Activated T-helper 9 cell treated with anti-CD3 and anti-CD28 coated beads, Interleukin-2, amount 50 U/mL, for 16 hours (primary cell): ENCODE measurements at regions not wholly inside any gene's neighbourhood (a gene's known extent, or its start where the extent isn't known, plus 50 kb on each side); places are given as distances from the start of the nearest gene placed in this dataset.

Source experiments
- DNase-seq: peaks from one replicate; pipeline ENCODE4 v3.0.0-alpha.2; 2020; ENCODE audit warnings: low read depth

DNA sequence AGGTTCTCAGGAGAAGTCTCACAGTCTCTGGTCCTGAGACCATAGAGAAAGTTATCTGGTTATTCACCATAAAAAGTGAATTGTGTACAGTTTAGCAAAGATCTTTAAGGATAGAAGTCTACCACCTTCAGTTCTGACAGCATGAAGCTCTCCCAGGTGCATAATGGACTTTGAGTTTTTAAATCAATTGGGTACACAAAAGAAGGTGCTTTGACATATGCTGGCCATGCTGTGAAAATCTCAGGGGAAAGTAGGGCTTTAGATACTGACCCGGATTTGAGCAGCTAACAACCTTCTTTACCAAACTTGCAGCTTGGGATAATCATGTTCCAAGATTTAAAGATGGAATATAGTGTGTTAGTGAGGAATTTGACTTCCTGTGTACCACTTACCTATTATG, 264.2 kb downstream of the ZSWIM6 start:
- DNase-seq: no peak

GRCh38 chr5:61597684-61598083, 265.6 kb downstream of the ZSWIM6 start:
- DNase-seq: no peak

GRCh38 chr5:61598126-61598525, 266.1 kb downstream of the ZSWIM6 start:
- DNase-seq: no peak

GRCh38 chr5:61599370-61600122, 267.5 kb downstream of the ZSWIM6 start:
- no peak for DNase-seq

- DNase-seq: no peak
These were observed 268.0 kb downstream of the ZSWIM6 start for GRCh38 chr5:61600123-61600444.

- no peak for DNase-seq
These were observed 269.0 kb downstream of the ZSWIM6 start for GRCh38 chr5:61600945-61601511.

DNA sequence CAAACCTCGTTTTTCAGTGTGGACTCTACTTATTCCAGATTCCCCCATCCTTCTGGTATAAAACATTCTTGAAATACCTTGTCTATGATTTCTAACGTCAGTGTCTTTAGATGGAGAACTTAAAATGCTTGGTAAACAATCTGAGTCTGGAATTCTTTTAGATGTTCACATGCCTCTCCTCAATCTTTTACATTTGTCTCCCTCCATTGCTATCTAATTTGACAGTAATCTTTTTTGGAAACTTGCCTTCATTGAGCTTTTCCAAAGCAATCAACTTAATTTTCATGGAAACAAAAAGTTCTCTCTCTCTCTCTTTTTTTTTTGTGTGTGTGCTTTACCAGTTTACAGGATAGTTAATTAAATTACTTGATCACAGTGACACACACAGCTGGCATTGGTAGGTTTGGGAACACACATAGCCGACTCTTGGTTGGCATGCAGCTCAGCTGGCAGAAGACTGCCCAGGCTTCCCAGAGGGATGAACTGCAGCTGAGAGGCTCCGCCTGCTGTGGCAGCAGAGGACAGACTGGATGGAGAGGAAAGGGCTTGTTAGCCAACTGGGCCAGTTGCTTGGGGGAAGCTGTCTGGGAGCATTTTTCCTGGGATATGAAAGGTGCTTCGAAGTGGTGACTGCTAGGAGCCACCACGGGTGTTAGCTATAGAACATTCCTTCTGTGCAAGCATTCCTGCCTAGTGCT, 271.3 kb downstream of the ZSWIM6 start:
- no peak for DNase-seq

- DNase-seq: no peak
These were observed 272.3 kb downstream of the ZSWIM6 start for GRCh38 chr5:61604076-61605025.

DNA sequence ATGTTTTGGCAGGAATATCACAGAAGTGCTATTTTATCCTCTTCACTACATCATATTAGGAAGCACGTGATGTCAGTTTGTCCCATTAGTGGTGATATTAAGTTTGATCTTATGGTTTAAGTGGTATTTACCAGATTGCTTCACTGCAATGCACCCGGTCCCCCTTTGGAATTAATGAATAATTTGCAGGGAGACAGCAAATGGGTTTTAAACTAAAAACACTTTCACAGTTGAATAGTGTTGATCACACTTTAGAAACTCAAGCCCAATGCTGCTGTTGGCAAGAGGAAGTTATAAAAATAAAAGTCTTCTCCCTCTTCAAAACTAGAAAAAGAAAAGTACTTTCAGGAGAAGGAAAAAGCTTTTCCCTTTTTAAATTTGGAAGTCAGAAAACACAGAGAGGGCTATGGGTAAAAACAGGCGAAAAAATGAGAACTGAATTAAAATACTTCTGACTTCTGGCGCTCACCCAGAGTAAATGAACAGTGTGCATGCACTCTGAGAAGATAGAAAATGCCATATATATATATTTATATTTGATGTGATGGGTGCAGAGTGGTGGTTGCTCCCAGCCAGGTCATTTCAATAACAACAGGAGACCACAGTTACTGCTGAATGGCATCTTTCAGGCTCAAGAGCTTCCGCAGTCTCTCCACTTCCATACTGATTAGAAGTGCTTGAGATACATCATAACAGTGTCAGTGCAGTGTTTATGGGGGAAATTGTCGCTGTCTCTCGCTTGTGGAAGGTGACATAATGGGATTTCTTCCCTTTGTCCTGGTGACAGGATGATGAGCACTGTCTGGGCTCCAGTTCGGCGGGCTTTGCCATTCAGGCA, 278.0 kb downstream of the ZSWIM6 start:
- no peak for DNase-seq

- no peak for DNase-seq
These were observed 278.6 kb downstream of the ZSWIM6 start for GRCh38 chr5:61610678-61611024.

DNA sequence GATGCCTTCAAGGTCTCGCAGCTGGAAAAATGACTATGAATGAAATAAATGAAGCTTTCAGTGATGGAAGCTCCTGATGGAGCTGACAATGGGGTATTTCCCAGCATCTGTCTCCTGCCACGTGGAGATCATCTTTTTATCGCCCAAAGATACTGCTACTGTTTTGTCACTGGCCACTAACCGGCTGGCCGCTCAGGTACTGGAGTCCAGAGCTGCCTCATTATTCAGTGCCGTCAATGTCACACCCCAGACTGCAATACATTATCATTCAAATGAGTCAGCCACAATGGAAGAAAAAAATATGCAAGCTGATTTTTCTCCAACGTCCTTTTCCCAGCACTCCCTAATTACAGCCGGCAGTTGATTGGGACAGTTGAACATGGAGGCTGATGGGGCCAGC, 280.4 kb downstream of the ZSWIM6 start:
- DNase-seq: no peak

DNA sequence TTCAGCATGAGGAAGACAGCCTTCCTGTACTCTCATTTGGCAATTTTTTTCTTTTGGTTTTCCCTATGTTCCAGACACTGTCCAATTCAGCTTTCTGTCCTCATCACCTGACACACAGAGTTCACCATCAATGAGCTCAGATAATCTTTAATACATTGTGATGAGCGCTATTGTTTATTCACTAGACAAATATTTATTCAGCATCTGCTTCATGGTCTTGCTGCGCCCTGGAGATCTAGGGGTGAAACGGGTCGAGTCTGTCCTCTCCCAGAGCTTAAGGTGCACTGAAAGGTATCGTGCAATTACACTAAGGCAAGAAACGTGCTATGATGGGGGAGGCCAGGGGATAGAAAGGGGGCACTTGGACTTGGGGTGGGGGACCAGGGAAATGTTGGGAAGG, 281.6 kb downstream of the ZSWIM6 start:
- no peak for DNase-seq

GRCh38 chr5:61614606-61615005, 282.5 kb downstream of the ZSWIM6 start:
- DNase-seq: no peak

DNA sequence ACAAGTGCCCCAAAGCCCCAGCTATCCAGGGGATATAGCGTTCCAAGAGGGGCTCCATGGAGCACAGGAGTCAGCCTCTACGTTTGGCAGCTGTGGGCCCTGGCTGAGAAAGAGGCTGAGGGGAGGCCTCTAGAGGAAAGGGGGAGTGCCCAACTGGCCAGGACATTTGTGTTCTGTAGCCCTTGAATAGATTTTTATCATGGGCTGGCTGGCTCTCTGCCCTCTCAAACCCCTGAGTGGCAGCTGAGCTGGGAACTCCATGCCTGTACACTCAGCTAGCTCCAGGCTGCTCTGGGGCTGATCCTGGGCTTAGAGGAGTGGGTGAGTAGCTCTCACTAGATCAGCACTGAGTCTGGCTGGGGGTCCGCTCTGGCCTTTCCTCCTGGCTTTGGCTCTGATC, 285.0 kb downstream of the ZSWIM6 start:
- DNase-seq: no peak

DNA sequence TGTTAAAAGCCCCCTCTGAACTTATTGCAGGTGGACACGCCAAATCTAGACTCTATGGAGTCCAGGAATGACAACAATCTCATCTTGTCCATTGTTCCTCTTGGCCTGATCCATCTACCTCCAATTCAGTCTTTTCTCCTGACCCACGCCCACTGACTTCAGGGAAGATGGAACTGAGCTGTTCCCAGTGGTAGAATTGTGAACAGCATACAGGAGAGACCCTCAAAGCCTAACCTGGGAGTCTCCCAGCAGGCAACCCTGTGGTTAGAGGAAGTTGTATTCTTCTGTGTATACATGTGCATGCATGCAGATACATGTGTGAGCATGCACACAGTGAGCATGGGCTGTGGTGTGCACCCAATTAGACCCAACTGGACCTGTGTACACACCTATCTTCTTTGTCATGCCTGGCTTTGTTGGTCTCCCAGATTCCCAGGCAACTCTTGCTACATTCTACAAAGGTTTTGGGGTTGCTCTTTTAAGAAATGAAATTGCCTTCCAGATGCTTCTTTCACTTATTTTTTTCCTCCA, 286.0 kb downstream of the ZSWIM6 start:
- DNase-seq: no peak

- no peak for DNase-seq
These were observed 286.5 kb downstream of the ZSWIM6 start for GRCh38 chr5:61618577-61618976.

- DNase-seq: no peak
These were observed 287.2 kb downstream of the ZSWIM6 start for GRCh38 chr5:61619289-61619688.

DNA sequence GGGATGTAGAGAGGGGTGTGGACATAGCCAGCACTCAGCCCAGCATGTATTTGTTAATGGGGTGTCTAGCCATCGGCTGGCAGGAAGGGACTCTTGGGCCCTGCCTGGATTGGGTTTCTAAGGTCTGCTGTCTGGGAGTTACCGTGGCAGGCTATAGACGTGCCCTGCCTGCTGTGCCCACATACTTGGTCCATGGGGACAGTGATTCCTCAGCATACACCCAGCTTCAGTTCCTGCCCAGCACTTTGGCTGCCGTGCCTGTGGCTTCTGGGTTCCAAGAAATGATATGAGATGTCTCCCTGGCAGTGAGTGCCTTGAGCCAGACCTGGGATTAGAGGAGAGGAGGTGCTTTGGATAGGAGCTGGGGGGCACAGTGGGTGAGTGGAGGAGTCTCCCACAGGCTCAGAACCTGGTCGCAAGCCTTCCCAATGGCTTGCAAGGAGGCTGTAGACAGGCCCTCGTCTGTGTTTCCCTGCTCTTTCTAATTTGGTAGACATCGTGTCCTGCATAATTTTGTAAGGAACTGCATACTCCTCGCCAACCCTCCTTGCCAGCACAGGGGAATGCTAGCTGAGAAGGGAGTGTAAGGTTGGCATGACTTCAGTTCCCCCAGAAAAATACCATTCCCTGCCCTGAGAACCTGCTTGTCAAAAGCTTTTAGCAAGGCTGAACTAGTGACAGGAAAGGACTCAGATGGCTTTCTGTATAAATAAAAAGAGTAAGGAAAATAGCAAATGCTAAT, 287.9 kb downstream of the ZSWIM6 start:
- DNase-seq: no peak

DNA sequence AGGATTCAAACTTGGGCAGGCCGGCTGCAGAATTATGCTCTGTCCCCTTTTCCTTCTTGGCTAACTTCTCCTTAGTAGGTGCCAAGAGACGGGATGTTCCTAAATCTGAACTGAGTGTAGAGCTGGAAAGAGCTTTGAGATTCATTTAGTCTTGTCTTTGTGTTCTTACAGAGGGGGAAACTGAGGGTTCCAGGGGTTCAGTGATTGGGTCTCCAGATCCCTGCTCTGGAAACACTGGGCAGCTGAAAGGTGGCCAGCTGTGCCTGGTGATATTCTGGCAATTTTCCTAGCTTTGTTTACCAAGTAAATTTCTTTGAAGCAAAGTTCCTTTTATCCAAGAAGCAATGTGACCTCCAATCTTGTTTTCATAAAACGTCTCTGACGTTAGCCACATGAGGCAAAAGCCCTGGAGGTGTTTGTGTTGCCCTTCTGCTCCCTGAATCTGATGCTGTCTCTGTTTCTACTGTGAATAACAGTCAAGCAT, 288.7 kb downstream of the ZSWIM6 start:
- no peak for DNase-seq

DNA sequence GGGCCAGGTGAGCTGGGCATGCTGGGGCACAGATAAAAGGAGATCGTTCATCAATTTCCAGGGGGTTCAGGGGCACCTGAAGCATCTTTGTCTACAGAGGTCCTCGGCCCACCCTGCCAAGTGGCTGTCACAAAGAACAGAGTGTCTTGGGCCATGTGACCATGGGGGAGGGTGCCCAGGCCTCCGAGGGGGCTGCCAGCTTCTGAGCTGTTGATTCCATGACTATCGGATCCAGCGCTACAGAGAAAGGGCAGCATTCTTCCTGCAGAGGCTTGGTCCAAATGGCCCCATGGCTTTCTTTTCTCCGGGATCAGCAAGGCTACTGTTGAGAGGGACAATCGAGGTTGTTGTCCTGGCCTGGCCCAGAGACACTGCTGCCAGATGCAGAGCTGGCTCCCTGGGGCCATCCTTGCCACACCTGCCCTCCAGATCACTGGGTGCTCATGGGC, 289.2 kb downstream of the ZSWIM6 start:
- DNase-seq: no peak
